ENCODE measurements at regions not wholly inside any gene's neighbourhood (a gene's known extent, or its start where the extent isn't known, plus 50 kb on each side); places are given as distances from the start of the nearest gene placed in this dataset.

- TF ChIP-seq, protein P1, sequence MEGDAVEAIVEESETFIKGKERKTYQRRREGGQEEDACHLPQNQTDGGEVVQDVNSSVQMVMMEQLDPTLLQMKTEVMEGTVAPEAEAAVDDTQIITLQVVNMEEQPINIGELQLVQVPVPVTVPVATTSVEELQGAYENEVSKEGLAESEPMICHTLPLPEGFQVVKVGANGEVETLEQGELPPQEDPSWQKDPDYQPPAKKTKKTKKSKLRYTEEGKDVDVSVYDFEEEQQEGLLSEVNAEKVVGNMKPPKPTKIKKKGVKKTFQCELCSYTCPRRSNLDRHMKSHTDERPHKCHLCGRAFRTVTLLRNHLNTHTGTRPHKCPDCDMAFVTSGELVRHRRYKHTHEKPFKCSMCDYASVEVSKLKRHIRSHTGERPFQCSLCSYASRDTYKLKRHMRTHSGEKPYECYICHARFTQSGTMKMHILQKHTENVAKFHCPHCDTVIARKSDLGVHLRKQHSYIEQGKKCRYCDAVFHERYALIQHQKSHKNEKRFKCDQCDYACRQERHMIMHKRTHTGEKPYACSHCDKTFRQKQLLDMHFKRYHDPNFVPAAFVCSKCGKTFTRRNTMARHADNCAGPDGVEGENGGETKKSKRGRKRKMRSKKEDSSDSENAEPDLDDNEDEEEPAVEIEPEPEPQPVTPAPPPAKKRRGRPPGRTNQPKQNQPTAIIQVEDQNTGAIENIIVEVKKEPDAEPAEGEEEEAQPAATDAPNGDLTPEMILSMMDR (IDR thresholded peaks at IDR 0.05) = no peak
- no peak for TF ChIP-seq POLR2A (IDR thresholded peaks at IDR 0.05)
Observed at GRCh38 chr16:7090628-7091115, 242.0 kb upstream of the RBFOX1 start.

Measured in heart left ventricle (tissue), 13 donors.